GM12891 (cell line): ENCODE measurements at regions not wholly inside any gene's neighbourhood (a gene's known extent, or its start where the extent isn't known, plus 50 kb on each side); places are given as distances from the start of the nearest gene placed in this dataset.

Source experiments
- PAX5 ChIP-seq: IDR thresholded peaks from 2 replicates; pipeline ENCODE4 v1.6.1; 2011; ENCODE audit warnings: low read length, moderate library complexity, mild to moderate bottlenecking; ENCODE audit not compliant: insufficient read depth, severe bottlenecking
- POLR2A ChIP-seq: IDR thresholded peaks from 2 replicates; pipeline ENCODE4 v1.6.1; 2011; ENCODE audit warnings: low read depth, low read length, control low read depth
- POLR2AphosphoS5 ChIP-seq: IDR thresholded peaks from 2 replicates; pipeline ENCODE4 v1.6.1; 2011; ENCODE audit warnings: low read depth, low read length, control low read depth
- SPI1 ChIP-seq: IDR thresholded peaks from 2 replicates; pipeline ENCODE4 v1.6.1; 2011; ENCODE audit warnings: low read depth, low read length, control low read depth
- TAF1 ChIP-seq: IDR thresholded peaks from 2 replicates; pipeline ENCODE4 v1.6.1; 2011; ENCODE audit warnings: low read depth, low read length, control low read depth

GRCh38 chr13:90201202-90201601 lies 1146.3 kb upstream of the MIR17HG start:
- TF ChIP-seq POLR2A, result no peak
- TF ChIP-seq TAF1, result no peak
- TF ChIP-seq PAX5, result no peak
- no peak for TF ChIP-seq POLR2AphosphoS5
- TF ChIP-seq SPI1, result no peak
